Natural killer cell (primary cell): ENCODE measurements at regions not wholly inside any gene's neighbourhood (a gene's known extent, or its start where the extent isn't known, plus 50 kb on each side); places are given as distances from the start of the nearest gene placed in this dataset.

Source experiments
- ATAC-seq, 3 donors: fragments of 150-1000 bp in 2 of 3; fragments of 200-7000 bp in 1 of 3; cut with Tn5 transposase; 1 replicate in 1 of 3; 2 replicates in 2 of 3; pipeline ENCODE4 v1.10.0; 2021; ENCODE audit warnings: mild to moderate bottlenecking in 2 of 3, moderate library complexity in 2 of 3
- DNase-seq, 2 donors: peaks; one replicate each; pipeline versions ENCODE4 v3.0.0 to v3.0.0-alpha.2; 2013 to 2021; ENCODE audit warnings: mixed read lengths in 1 of 2
- H3K27ac ChIP-seq: one replicate; pipeline ENCODE4 v1.5.1; 2013; ENCODE audit warnings: mild to moderate bottlenecking, low read length
- H3K27me3 ChIP-seq: one replicate; pipeline ENCODE4 v1.6.1; 2013; ENCODE audit warnings: low read length; ENCODE audit not compliant: control insufficient read depth, insufficient read depth
- H3K36me3 ChIP-seq: one replicate; pipeline ENCODE4 v1.6.1; 2013; ENCODE audit warnings: low read length; ENCODE audit not compliant: control insufficient read depth, insufficient read depth
- H3K4me1 ChIP-seq: one replicate; pipeline ENCODE4 v1.6.1; 2013; ENCODE audit warnings: low read length; ENCODE audit not compliant: control insufficient read depth, insufficient read depth
- H3K4me3 ChIP-seq: one replicate; pipeline ENCODE4 v1.5.1; 2013; ENCODE audit warnings: low read length
- H3K9me3 ChIP-seq: one replicate; pipeline ENCODE4 v1.6.1; 2013; ENCODE audit warnings: low read length; ENCODE audit not compliant: control insufficient read depth, insufficient read depth
- H3K27ac Mint-ChIP-seq, 2 donors: one replicate each; pipeline ENCODE4 v1.8.0; 2022; ENCODE audit warnings: mild to moderate bottlenecking in 2 of 2, mixed read lengths in 2 of 2, moderate library complexity in 1 of 2
- H3K27me3 Mint-ChIP-seq, 2 donors: one replicate each; pipeline ENCODE4 v1.8.0; 2022; ENCODE audit warnings: low read depth in 2 of 2, mixed read lengths in 2 of 2
- H3K36me3 Mint-ChIP-seq: one replicate; pipeline ENCODE4 v1.8.0; 2022; ENCODE audit warnings: mixed read lengths
- H3K4me1 Mint-ChIP-seq, 2 donors: one replicate each; pipeline ENCODE4 v1.8.0; 2022; ENCODE audit warnings: mixed read lengths in 2 of 2
- H3K4me3 Mint-ChIP-seq: one replicate; pipeline ENCODE4 v1.8.0; 2022; ENCODE audit warnings: mild to moderate bottlenecking, moderate library complexity, mixed read lengths
- H3K9me3 Mint-ChIP-seq, 2 donors: one replicate each; pipeline ENCODE4 v1.8.0; 2022; ENCODE audit warnings: mixed read lengths in 2 of 2
- WGBS: methylation state at CpG from one replicate; pipeline ENCODE4 v1.1.7; 2013; ENCODE audit warnings: missing lambda C conversion rate; ENCODE audit not compliant: insufficient coverage; 5-methylcytosine and 5-hydroxymethylcytosine counted together
- intact Hi-C: fragments of 100-400 bp; cut with micrococcal nuclease; formaldehyde crosslinking; loops from one replicate; pipeline ENCODE4 v1.14.2; 2022
- TF ChIP-seq, protein P1 (sequence below): fragments of 200-600 bp; IDR thresholded peaks from one replicate; pipeline ENCODE4 v1.8.0; 2022; ENCODE audit warnings: antibody characterized with exemption

DNA sequence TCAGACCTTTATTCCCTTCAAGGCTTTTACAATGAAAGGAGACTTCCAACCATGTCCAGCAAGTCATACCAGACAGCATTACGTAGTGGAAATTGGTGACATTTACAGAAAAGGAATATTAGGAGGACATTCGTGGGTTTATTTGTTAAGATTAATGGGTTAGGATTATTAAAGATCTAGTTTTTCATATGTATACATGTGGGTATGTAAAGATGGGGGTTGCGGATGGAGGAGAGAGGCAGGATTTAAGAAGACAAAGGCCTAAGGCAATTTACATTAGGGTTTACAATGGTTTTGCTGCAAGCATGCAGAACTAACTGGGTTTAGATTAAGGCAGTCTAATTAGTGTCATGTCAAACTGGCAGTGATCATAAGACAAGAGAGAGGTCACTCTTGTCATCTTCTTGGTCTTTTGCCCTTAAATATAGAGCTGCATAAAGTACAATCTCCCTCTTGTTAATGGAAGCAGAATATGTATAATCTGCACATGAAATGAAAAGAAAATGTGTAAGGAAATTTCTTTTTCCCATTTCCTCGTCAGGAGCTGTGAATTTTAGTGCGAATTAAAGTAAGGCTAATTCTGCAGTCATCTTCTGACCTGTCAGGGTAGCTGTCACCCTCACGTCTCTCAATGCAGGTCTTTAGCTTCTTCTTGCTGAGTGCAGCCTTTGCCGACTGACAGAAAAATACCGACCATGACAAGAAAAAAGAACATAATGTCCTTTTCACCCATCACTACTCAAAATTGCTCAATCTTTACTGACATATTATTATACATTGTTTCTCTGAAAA is 258.9 kb upstream of the MEIS2 start:
- H3K27me3 ChIP-seq, result no peaks in the 10 kb centered on the region
- intact Hi-C loops, result no loop called here
- H3K9me3 Mint-ChIP-seq, result peaks cover 12 to 21% of the 10 kb centered on the region in 2 donors
- H3K27ac Mint-ChIP-seq, result no peak overlapping the region
- peaks cover 8% of the 10 kb centered on the region for H3K36me3 Mint-ChIP-seq
- H3K4me3 Mint-ChIP-seq, result no peak overlapping the region
- DNase-seq (no peak), ATAC-seq (no peak)
- TF ChIP-seq, protein P1, sequence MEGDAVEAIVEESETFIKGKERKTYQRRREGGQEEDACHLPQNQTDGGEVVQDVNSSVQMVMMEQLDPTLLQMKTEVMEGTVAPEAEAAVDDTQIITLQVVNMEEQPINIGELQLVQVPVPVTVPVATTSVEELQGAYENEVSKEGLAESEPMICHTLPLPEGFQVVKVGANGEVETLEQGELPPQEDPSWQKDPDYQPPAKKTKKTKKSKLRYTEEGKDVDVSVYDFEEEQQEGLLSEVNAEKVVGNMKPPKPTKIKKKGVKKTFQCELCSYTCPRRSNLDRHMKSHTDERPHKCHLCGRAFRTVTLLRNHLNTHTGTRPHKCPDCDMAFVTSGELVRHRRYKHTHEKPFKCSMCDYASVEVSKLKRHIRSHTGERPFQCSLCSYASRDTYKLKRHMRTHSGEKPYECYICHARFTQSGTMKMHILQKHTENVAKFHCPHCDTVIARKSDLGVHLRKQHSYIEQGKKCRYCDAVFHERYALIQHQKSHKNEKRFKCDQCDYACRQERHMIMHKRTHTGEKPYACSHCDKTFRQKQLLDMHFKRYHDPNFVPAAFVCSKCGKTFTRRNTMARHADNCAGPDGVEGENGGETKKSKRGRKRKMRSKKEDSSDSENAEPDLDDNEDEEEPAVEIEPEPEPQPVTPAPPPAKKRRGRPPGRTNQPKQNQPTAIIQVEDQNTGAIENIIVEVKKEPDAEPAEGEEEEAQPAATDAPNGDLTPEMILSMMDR, result no peak
- H3K4me1 Mint-ChIP-seq, result no peaks in the 10 kb centered on the region
- no peak overlapping the region for H3K4me3 ChIP-seq
- H3K27ac ChIP-seq, result no peak overlapping the region
- H3K4me1 ChIP-seq, result no peaks in the 10 kb centered on the region
- H3K36me3 ChIP-seq, result no peaks in the 10 kb centered on the region
- H3K27me3 Mint-ChIP-seq, result no peaks in the 10 kb centered on the region
- WGBS, result 84% methylated on average over 8 of the region's 8 CpGs
- H3K9me3 ChIP-seq, result peaks cover 4% of the 10 kb centered on the region

- ATAC-seq (no peak), DNase-seq (no peak)
- H3K36me3 ChIP-seq, result no peaks in the 10 kb centered on the region
- Mint-ChIP-seq H3K9me3 (peaks cover 13 to 21% of the 10 kb centered on the region in 2 donors), H3K4me1 (no peaks in the 10 kb centered on the region), H3K36me3 (peaks cover 8% of the 10 kb centered on the region), H3K4me3 (no peak overlapping the region), H3K27ac (no peak overlapping the region), H3K27me3 (no peaks in the 10 kb centered on the region)
- H3K27ac ChIP-seq, result no peak overlapping the region
- no peaks in the 10 kb centered on the region for H3K4me1 ChIP-seq
- 91% methylated on average over 6 of the region's 6 CpGs for WGBS
- peaks cover 4% of the 10 kb centered on the region for H3K9me3 ChIP-seq
- no peak overlapping the region for H3K4me3 ChIP-seq
- intact Hi-C loops, result no loop called here
- no peaks in the 10 kb centered on the region for H3K27me3 ChIP-seq
- TF ChIP-seq, protein P1, result no peak
These were observed 259.5 kb upstream of the MEIS2 start for GRCh38 chr15:37359893-37360290.

GRCh38 chr15:37360724-37361123 is 260.4 kb upstream of the MEIS2 start:
- DNase-seq, result no peak
- H3K27ac Mint-ChIP-seq, result no peak overlapping the region

More at GRCh38 chr15:37360724-37361123, 260.4 kb upstream of the MEIS2 start:
- Histone ChIP-seq H3K4me3 (no peak overlapping the region), H3K27ac (no peak overlapping the region), H3K9me3 (peaks cover under 1% of the 10 kb centered on the region), H3K36me3 (no peaks in the 10 kb centered on the region), H3K27me3 (no peaks in the 10 kb centered on the region), H3K4me1 (no peaks in the 10 kb centered on the region)
- no CpG with 5 or more reads among the region's 1 CpG for WGBS
- intact Hi-C loops, result no loop called here
- no peaks in the 10 kb centered on the region for H3K27me3 Mint-ChIP-seq
- no peak overlapping the region for H3K4me3 Mint-ChIP-seq
- H3K36me3 Mint-ChIP-seq, result peaks cover 8% of the 10 kb centered on the region
- H3K9me3 Mint-ChIP-seq, result peaks cover 14 to 19% of the 10 kb centered on the region in 2 donors
- TF ChIP-seq, protein P1, result no peak
- ATAC-seq, result no peak
- no peaks in the 10 kb centered on the region for H3K4me1 Mint-ChIP-seq
